ENCODE measurements at regions not wholly inside any gene's neighbourhood (a gene's known extent, or its start where the extent isn't known, plus 50 kb on each side); places are given as distances from the start of the nearest gene placed in this dataset.

- H3K4me3 ChIP-seq = no peak overlapping the region
- intact Hi-C loops (cut with DNase I; ENCODE audit: low total_unique reads) = no loop called here
- H3K9me3 ChIP-seq = no peaks in the 10 kb centered on the region
- H3K36me3 ChIP-seq = no peaks in the 10 kb centered on the region
- peaks cover 0 to 2% (median under 1%) of the 10 kb centered on the region in 4 donors for H3K4me1 ChIP-seq
- H3K27me3 ChIP-seq = no peaks in the 10 kb centered on the region
- no peak for DNase-seq
- no peak overlapping the region for H3K27ac ChIP-seq
- in situ Hi-C loops (cut with MboI; ENCODE audit: low pct_ligation_motif_present in 1 of 4, low pct_unique_long_range_greater_than_20kb in 1 of 4, low sequenced_read_pairs in 3 of 4) = no loop called here
- TF ChIP-seq POLR2AphosphoS5 (IDR thresholded peaks at IDR 0.05) (no peak), CTCF (IDR thresholded peaks at IDR 0.05) (no peak), EP300 (IDR thresholded peaks at IDR 0.05; ENCODE audit: low read depth) (no peak), POLR2A (IDR thresholded peaks at IDR 0.05) (no peak)
- WGBS, 2 donors (ENCODE audit: low coverage in 1 of 2) = 80% methylated on average over 15 of the region's 16 CpGs; no CpG with 5 or more reads in 1 of the 2 donors
Observed at GRCh38 chr10:132476146-132477065, 61.2 kb upstream of the INPP5A start.

GRCh38 chr10:132477066-132477397 lies 60.6 kb upstream of the INPP5A start:
- DNase-seq = no peak
- no peaks in the 10 kb centered on the region for H3K27me3 ChIP-seq

GRCh38 chr10:132477398-132478340 lies 59.9 kb upstream of the INPP5A start:
- peak; percentile 2 for DNase-seq
- Histone ChIP-seq H3K4me1 (peaks cover 0 to 8% (median 3%) of the 10 kb centered on the region in 4 donors), H3K27me3 (no peaks in the 10 kb centered on the region), H3K9me3 (no peaks in the 10 kb centered on the region), H3K4me3 (no peak overlapping the region), H3K27ac (no peak overlapping the region), H3K36me3 (no peaks in the 10 kb centered on the region)
- TF ChIP-seq EP300 (IDR thresholded peaks at IDR 0.05; ENCODE audit: low read depth) (no peak), CTCF (IDR thresholded peaks at IDR 0.05) (no peak), POLR2A (IDR thresholded peaks at IDR 0.05) (no peak), POLR2AphosphoS5 (IDR thresholded peaks at IDR 0.05) (no peak)
- 80% methylated on average over 7 of the region's 23 CpGs; no CpG with 5 or more reads in 1 of the 2 donors for WGBS, 2 donors (ENCODE audit: low coverage in 1 of 2)
- in situ Hi-C loops (cut with MboI; ENCODE audit: low pct_ligation_motif_present in 1 of 4, low pct_unique_long_range_greater_than_20kb in 1 of 4, low sequenced_read_pairs in 3 of 4) (no loop called here), intact Hi-C loops (cut with DNase I; ENCODE audit: low total_unique reads) (no loop called here)

More at GRCh38 chr10:132477066-132477397, 60.6 kb upstream of the INPP5A start:
- 83 to 100% methylated on average over 1 to 8 of the region's 8 CpGs for WGBS, 2 donors (ENCODE audit: low coverage in 1 of 2)
- Histone ChIP-seq H3K36me3 (no peaks in the 10 kb centered on the region), H3K9me3 (no peaks in the 10 kb centered on the region), H3K27ac (no peak overlapping the region), H3K4me3 (no peak overlapping the region), H3K4me1 (peaks cover 0 to 8% (median 3%) of the 10 kb centered on the region in 4 donors)
- intact Hi-C loops (cut with DNase I; ENCODE audit: low total_unique reads) = no loop called here
- no peak for TF ChIP-seq POLR2AphosphoS5 (IDR thresholded peaks at IDR 0.05)
- no peak for TF ChIP-seq CTCF (IDR thresholded peaks at IDR 0.05)
- TF ChIP-seq POLR2A (IDR thresholded peaks at IDR 0.05) = no peak
- TF ChIP-seq EP300 (IDR thresholded peaks at IDR 0.05; ENCODE audit: low read depth) = no peak
- in situ Hi-C loops (cut with MboI; ENCODE audit: low pct_ligation_motif_present in 1 of 4, low pct_unique_long_range_greater_than_20kb in 1 of 4, low sequenced_read_pairs in 3 of 4) = no loop called here

Measured in transverse colon (tissue), 4 donors.